Left ventricle myocardium superior (tissue), 1 donor: ENCODE measurements at regions not wholly inside any gene's neighbourhood (a gene's known extent, or its start where the extent isn't known, plus 50 kb on each side); places are given as distances from the start of the nearest gene placed in this dataset.

Experiments used
- ATAC-seq: fragments of 200-7000 bp; cut with Tn5 transposase; one replicate; pipeline ENCODE4 v1.9.1; 2020; ENCODE audit warnings: mild to moderate bottlenecking, moderate library complexity
- DNase-seq: peaks from one replicate; pipeline ENCODE4 v3.0.0-alpha.2; 2020
- intact Hi-C: fragments of 100-400 bp; cut with micrococcal nuclease; formaldehyde crosslinking; loops from one replicate; pipeline ENCODE4 v1.11.0; 2022
- donor health status: DM: no; HTN: yes; CAD: no; lungs with severe emphysema.

DNA sequence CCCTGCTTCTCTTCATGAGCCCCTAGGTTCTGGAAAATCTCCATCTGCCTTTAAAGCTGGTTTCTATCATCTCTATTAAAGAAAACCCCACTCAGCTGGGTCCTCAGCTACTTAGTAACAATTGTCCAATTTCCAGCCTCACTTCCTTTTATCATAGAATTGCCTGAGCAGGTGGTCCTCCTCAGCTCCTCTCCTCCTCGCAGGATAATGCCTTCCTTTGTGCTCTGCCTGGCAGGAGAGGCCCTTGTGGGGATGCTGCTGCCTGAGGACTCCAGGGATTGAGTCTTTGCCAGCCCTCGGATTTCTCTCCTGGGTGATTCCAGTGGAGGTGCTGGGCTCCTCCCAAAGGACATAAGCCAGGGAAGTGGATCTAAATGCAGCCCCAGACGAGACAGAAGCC, 448.3 kb downstream of the INSC start:
- DNase-seq (no peak), ATAC-seq (no peak)
- intact Hi-C loops, result no loop called here

DNA sequence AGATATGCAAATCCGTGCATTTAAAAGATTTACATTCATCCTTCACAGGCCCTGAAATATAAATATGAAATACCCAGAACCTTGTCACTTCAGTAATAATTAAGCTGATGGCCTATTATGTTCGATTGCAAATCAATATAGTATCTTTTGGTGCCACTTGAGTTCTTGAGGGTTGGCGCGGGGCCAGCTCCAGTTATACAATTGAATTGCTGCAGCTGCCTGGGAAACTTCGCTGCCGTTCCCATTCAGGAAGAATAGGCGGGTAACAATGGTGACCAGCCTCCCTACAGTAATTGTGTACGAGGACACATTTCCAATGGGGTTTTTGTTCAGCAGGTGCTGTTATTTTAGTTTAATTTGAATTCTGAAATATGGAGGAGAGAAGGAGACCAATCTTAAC, 451.2 kb downstream of the INSC start:
- DNase-seq, result no peak
- no peak for ATAC-seq
- intact Hi-C loops, result no loop called here

DNA sequence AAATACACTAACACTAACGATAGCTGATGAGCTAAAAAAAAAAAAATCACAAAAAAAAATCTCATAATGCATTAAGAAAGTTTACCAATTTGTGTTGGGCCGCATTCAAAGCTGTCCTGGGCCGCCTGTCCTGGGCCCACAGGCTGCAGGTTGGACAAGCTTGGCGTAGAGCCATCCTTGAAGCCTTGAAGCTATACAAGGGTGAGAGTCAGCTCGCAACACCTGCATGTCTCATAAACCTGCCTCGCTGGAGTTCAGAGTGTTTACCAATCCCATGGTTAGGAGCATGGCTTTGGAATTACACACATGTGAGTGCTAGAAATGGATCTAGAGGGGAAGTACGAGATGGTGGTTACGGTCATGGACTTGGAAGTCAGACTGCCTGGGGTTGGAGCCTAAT, 453.7 kb downstream of the INSC start:
- intact Hi-C loops, result no loop called here
- ATAC-seq, result no peak
- DNase-seq, result no peak

DNA sequence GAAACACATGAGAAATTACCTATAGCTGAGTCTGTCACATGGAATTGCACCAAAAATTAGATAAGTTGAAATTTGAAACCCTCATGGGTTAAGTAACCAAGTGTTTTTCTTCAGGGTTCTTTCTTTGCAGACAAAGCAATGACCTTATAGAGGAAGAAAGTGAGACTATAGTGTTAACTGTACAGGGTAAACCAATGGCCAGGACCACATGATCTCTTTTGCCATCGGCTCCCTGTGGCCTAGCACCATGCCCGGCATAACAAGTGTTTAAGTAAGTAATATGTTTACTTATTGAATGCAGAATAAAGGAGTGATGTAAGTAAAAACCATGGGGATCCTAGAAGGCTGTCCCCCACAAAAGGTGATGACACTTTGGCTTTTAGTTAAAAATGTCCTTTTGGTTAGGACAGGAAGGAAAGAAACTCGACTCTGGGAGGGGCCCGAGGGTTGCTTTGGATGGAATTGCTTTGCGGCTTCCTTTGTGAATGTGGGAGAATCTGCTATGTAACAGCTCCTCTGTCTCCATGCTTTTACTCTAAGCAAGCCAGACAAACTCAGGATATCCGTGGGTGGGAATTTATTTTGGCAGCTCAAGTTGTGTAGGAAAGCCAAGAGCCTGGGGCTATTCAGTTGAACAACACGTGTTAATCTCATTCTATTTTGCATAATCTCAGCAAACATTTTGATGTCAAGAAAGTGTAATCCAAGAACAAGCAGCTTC, 454.7 kb downstream of the INSC start:
- ATAC-seq, result peak; percentile 95
- DNase-seq, result no peak
- intact Hi-C loops, result no loop called here

DNA sequence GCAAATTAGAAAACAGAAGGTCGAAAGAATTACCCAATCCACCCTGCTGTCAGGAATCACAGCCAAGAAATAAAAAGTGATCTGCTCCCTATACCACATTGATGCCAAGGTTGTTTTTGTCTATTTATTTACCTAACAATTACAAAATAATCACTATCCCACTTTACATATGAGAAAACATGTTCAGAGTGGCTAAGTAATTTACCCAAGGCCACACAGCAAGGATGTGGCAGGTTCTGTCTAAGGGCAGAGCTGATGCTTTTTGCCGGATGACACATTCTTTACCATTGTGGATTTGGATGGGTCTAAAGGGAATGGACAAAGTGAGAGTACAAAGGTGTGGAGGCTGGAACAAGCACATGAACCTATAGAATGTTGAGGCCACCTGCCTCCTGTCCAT, 460.7 kb downstream of the INSC start:
- ATAC-seq, result no peak
- intact Hi-C loops, result no loop called here
- no peak for DNase-seq

DNA sequence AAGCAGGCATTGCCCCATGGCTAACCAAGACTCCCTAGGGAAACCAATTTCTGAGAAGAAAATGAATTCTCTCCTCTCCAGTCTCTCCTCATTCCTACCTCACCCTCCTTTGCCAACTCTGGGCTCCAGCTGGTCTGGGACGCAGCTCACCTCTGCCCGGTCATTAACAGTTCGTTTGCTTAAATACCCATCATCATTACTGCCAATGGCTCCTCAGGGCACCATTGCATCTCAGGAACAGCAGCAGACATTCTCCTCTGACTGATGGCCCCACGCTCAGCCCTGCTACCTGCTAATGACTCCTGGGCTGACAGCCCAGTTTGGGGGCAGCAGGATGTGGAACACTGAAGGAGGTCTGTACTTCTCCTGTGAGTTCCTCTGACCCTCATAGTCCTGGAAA, 462.0 kb downstream of the INSC start:
- no peak for ATAC-seq
- intact Hi-C loops, result no loop called here
- DNase-seq, result no peak

DNA sequence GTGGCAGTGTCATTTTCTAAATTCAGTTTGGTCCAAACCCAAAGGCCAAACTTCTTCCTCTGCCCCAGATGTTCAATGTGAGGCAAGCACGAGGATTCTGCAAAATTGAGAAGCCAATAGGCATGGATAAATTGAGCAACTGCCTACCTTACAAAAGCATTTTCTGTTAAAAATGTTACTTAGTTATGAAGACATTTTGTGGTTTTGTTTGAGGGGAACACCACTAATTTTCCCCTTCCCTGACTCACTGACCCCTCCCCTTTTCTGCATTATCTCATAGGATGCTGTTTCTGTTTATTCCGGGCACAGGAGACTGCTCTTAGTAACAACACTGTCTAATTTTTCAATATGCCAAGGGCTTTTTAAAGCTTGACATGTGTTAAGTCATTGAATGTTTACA, 462.8 kb downstream of the INSC start:
- DNase-seq (no peak), ATAC-seq (no peak)
- intact Hi-C loops, result no loop called here

DNA sequence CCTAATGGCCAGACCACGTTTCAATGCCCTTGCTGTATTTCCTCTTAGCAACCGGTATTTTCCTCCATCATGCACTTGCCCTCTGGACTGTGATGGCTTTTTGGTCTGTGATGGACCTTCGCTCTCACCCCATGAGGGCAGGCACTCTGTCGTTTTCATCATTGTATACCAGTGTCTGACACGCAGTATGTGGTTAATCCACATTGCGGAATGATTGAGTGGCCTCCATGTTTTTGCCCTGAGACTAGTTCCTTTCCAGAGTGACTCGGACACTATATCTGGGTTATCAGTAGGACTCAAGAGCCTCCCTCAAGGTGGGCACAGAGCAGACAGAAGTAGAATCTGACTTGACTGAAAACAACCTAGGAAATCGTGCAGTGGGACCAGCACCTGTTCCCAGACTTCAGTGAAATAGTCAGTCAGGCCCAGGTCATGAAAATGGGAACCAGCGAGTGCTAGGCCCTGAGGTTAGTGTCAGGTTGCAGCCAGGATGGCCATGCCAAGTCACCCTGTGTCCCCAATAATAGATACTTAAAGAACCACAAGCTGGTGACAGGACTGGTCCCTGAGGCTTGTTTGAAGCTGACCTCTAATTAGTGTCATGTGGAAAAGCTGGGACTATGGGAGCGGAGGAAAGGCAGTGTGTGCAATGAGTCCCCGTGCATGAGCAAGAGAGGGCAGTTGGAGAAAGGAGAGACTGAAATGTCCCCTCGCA, 464.7 kb downstream of the INSC start:
- DNase-seq (no peak), ATAC-seq (peak; percentile 68)
- intact Hi-C loops, result no loop called here

DNA sequence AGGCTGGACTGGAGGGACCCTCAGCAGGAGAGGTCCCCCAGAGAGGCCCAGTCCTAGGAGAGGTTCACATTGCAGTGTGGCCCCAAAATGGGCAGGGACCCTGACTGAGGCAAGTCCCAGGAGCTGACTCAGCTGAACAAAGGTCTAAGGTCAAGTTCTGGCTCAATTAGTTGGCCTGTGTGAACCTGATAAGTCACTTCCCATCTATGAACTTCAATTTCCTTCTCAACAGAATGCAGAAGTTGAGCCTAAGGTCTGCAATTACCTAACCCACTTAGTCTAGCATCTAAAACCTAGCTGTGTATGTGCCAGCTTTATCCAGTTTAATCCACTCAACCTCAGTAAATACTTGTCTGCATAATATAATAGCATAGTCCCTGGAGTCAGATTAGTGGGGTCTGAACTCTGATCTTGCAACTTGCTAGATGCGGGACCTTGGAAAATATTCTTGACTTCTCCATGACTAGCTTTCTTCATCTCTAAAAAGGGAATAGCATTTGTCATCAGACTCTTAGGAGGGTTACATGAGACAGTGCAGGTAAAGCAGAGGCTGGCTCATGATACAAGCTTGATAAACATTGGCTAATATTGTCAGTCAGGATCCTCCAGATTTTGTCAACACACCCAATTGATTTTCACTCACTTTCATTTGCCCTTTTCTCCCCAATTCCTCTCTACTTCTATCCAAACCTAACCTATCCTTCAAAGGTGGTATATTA, 465.5 kb downstream of the INSC start:
- DNase-seq (no peak), ATAC-seq (no peak)
- intact Hi-C loops, result no loop called here

DNA sequence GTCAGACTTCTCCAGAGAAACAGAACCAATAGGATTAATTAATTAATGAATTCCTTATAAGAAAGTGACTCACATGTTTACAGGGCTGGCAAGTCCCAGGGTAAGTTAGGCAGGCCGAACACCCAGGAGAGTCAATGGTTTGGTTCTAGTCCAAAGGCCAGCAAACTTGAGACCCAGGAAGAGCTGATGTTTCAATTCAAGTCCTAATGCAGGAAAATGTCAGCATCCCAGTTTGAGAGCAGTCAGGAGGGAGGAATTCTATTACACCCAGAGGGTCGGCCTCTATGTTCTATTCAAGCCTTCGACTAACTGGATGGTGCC, 466.0 kb downstream of the INSC start:
- ATAC-seq, result no peak
- intact Hi-C loops, result no loop called here
- no peak for DNase-seq

DNA sequence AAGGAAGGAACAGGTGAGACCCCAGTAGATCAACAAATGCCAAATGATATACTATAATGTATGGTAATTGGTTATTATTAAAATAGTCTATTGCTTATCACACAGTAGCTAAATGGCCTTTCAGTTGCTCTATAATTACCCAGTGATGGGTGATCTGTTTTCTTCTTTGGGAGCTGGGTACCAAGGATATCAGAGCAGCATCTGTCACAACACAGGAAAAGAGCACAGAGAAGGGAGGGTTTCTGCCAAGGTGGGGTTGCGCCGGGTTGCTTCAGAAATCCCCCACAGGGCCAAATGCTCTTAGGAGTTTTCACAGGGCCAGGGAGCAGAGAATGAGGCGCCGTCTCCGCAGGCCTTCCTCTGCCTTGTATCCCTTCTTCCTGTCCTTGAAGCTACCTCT, 469.4 kb downstream of the INSC start:
- DNase-seq (no peak), ATAC-seq (no peak)
- intact Hi-C loops, result no loop called here

DNA sequence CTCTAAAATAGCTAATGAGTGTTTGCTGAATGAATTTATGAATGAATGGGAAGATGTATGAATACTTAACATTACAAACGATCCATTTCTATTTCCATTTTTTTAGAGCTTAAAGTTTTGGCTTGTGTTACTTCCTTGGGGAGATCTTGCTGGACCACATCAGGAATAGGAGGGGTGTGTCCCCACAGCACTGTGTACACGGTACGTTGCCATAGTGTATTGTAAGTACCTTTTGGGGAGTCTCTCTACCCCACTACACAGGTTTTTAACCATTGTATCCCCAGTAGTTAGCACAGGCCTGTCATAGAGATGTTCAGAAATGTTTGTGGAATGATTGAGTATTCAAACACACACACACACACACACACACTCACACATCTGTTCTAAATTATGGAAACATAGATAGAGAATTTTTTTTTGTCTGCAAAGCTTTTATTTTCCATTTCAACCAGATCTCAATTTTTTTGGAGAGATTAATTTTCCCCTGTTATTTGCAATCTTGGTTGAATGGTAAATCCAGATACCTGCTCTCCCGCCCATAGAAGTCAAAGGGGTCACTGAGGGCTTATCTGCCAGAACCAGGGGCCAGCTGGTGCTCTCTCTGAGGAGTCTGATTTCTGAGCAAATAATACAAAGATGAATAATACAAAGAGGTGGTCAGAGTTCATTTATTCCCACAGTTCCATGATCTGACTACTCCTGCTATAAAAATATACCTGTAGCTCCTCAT, 471.0 kb downstream of the INSC start:
- DNase-seq (no peak), ATAC-seq (peak; percentile 50)
- intact Hi-C loops, result no loop called here

DNA sequence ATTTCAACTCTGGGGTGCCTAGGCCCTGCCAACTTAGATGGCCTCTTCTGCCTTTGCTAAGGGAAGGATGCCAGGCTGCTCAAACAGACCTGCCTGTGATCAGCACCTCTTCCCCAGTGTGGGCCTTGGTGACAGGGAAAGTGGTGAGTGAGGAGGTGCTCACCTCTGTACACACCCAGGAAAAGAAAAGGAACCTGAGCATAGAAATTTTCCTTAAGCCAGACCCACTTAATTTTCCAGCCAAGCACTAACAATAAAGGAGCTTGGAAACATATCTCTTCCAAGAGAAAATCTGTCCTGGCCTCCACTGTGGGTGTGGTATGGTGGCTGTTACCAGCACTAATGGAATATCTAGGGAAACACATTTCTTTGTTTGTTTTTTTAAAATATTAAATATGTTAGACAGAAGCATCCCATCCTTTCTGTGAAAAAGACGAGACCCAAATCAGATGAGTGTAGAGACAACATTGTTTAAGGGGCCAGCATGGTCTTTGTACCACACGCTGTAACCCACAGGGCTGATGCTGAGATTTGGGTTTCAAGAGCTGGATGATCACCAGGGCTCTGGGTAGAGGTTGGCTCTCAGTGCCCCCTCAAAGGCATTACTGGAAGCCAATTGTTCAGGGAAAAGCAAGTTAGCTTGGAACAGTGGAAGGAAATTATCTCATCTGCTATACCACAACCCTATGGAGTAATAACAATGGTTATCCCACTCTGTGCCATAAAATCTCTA, 472.2 kb downstream of the INSC start:
- intact Hi-C loops, result no loop called here
- no peak for ATAC-seq
- no peak for DNase-seq

DNA sequence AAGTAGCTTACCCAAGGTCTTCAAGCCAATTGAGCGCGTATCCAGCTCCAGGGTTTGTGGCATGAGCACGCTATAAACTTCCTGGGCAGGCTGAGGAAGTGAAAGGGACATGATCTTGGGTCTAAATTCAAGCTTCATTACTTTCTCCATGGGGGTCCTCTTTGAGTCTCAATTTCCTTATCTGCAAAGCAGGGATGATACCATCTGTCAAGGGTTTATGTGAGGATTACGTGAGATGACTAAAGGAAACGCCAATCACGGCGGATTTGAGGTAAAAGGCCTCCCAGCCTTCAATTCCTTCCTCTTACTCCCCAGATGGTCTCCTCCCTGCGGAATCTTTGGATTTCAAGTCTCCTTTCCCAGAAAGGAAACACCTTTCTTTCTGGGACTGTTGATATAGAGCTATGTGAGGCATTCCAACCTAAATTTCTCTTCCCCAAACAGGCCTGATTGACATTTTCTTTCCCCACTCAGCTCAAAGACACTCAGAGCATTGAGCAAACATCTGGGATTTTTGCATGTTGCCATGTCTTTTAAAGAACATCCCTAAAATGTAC, 474.4 kb downstream of the INSC start:
- ATAC-seq, result no peak
- intact Hi-C loops, result no loop called here
- DNase-seq, result no peak

DNA sequence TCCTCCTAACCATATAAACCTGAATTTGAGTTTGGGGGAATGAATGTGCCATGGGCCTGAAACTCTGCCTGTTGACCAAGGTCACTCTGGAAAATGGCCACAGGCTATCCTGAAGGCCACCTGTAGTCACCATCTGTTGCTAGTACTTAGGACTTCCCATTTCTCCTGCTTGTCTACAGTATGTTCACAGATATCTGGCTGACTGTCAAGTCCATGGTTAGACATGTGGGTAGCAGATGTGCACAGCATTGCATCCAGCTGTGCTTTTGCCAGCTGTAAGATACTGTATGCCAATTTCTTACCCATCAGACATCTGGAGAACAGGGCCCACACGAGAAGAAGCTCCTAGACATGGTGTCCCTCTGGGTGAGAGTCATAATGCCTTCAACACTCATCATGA, 475.4 kb downstream of the INSC start:
- ATAC-seq, result peak; percentile 12
- DNase-seq, result no peak
- intact Hi-C loops, result no loop called here

DNA sequence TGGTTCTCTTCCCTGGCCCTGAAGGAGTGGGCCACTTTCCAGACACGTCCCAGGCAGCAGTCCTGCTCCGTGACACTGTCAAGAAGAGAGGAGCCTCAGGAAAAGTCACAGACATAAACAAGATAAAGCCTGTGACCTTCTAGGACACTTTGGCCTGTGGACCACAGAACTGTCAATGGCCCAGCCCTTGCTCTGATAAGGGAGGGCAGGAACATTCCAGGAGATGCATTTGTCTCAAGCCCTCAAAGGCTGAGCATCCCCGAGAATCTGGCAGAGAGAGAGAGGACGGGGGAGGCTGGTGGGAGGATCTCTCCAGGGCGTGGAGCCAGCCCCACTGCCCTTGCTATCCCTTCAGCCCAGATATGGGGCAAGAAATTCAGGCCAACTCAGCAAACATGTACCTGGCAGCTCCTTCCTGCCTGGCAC, 476.4 kb downstream of the INSC start:
- intact Hi-C loops, result no loop called here
- ATAC-seq (peak; percentile 82), DNase-seq (peak; percentile 41)

DNA sequence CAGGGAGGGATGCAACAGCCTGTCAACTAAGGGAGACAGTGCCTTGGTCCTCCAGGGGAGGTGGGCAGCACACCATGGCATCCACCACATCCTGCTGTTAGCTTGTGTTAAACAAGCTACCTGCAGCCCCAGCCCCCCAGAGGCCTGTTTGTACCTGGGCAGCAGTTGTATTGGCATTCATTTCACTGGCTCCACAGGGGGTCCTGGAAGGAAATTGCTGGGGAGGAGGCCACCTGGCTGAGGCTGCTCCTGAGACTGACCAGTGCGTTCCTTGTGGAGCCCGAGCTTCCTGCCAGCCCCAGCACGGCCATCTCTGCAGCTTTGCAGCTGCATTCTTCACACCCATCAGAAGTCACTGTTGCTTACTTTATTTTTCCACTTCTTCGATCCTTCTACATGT, 479.9 kb downstream of the INSC start:
- no peak for DNase-seq
- no peak for ATAC-seq
- intact Hi-C loops, result no loop called here

DNA sequence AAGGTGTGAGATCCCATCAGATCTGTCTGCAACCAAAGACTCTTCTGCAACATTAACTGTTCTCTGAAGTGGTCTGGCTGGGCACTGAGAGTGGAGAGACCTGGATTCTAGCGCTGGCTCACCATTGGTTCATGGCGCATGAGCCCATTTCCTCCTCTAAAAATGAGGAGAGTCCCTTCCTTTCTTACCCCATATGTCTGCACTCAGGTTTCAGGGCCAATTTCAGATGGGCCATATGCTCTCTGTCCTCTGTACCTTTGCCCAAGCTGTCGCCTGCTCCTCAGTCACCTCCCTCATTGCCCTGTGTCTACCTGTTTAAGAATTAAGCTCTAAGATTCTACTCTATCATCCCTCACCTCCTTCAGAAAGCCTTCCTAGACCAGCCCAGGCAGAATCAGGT, 484.7 kb downstream of the INSC start:
- intact Hi-C loops, result no loop called here
- ATAC-seq (no peak), DNase-seq (no peak)

DNA sequence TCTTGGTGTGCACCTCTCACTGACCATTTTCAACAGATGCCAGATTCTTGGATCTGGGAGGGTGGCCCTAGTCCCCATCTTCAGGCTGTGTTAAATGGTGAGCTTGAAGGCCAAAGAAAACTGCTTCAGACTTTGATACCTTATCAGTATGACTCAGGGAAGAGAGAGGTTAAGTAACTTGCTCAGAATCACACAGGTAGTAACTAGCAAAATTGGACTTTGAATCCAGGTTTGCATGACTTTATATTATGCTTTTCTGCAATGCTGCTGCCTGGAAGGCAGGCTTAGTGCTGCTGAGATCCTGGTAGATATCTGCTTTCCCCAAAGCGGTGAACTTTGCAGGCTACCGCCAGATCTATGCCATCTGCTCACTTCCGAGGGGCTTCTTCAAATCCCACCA, 487.3 kb downstream of the INSC start:
- ATAC-seq, result no peak
- no peak for DNase-seq
- intact Hi-C loops, result no loop called here
